PC-9 (cell line): ENCODE measurements at regions not wholly inside any gene's neighbourhood (a gene's known extent, or its start where the extent isn't known, plus 50 kb on each side); places are given as distances from the start of the nearest gene placed in this dataset.

Experiments used
- BruUV-seq: library from RNA; stranded (reverse); fragments of 400-500 nt; replicated peaks from 2 replicates; lab custom pipeline; 2021; lab: Mats Ljungman, UMichigan
- CTCF ChIA-PET: fragments of 300-600 bp; sonication (Branson Sonifier 250); formaldehyde crosslinking; loops from one replicate; lab custom pipeline; 2022; ENCODE audit warnings: antibody characterized with exemption; lab: Charles Lee
- POLR2A ChIA-PET: fragments of 300-600 bp; sonication (Branson Sonifier 250); formaldehyde crosslinking; loops from one replicate; lab custom pipeline; 2022; ENCODE audit warnings: antibody characterized with exemption; ENCODE audit not compliant: unreplicated experiment; lab: Charles Lee
- DNase-seq, 2 experiments: peaks; one replicate each; pipeline versions ENCODE4 v3.0.0 to v3.0.0-alpha.2; 2015 to 2022; ENCODE audit warnings: mixed read lengths in 1 of 2
- H2AFZ ChIP-seq: fragments of 200-600 bp; sonication (generic); 2 replicates; pipeline ENCODE4 v1.8.1; 2017; ENCODE audit warnings: antibody characterized with exemption
- H3F3A ChIP-seq: fragments of 200-600 bp; sonication (generic); 2 replicates; pipeline ENCODE4 v1.8.1; 2017; ENCODE audit warnings: antibody characterized with exemption, mild to moderate bottlenecking, low read depth; ENCODE audit not compliant: insufficient read depth
- H3K27ac ChIP-seq: fragments of 200-600 bp; sonication (generic); 2 replicates; pipeline ENCODE4 v1.6.1; 2016; ENCODE audit warnings: mixed run types
- H3K27me3 ChIP-seq: fragments of 200-600 bp; sonication (generic); 2 replicates; pipeline ENCODE4 v1.6.1; 2016; ENCODE audit warnings: low read depth, mixed run types; ENCODE audit not compliant: insufficient read depth
- H3K36me3 ChIP-seq: fragments of 200-600 bp; sonication (generic); 2 replicates; pipeline ENCODE4 v1.6.1; 2016; ENCODE audit warnings: low read depth, mixed run types
- H3K4me1 ChIP-seq: fragments of 200-600 bp; sonication (generic); replicated peaks from 2 replicates; pipeline ENCODE4 v1.6.1; 2016; ENCODE audit warnings: mixed run types; ENCODE audit not compliant: insufficient read depth
- H3K4me2 ChIP-seq: fragments of 200-600 bp; sonication (generic); 2 replicates; pipeline ENCODE4 v1.6.1; 2017; ENCODE audit warnings: mixed run types
- H3K4me3 ChIP-seq: fragments of 200-600 bp; sonication (generic); 2 replicates; pipeline ENCODE4 v1.6.1; 2016; ENCODE audit warnings: mixed run types
- H3K79me2 ChIP-seq: fragments of 200-600 bp; sonication (generic); 2 replicates; pipeline ENCODE4 v1.6.1; 2017; ENCODE audit warnings: low read depth, mixed run types
- H3K9me2 ChIP-seq: fragments of 200-600 bp; sonication (generic); 2 replicates; pipeline ENCODE4 v1.8.1; 2017; ENCODE audit warnings: mild to moderate bottlenecking; ENCODE audit not compliant: insufficient read depth
- H3K9me3 ChIP-seq: fragments of 200-600 bp; sonication (generic); 2 replicates; pipeline ENCODE4 v1.8.1; 2016; ENCODE audit warnings: low read depth; ENCODE audit not compliant: insufficient read depth
- H4K20me1 ChIP-seq: fragments of 200-600 bp; sonication (generic); 2 replicates; pipeline ENCODE4 v1.8.1; 2017; ENCODE audit not compliant: insufficient read depth
- CTCF ChIP-seq: fragments of 200-600 bp; sonication (generic); conservative IDR thresholded peaks from 2 replicates; pipeline ENCODE4 v1.6.1; 2017; ENCODE audit warnings: mixed run types, antibody characterized with exemption, mild to moderate bottlenecking, moderate library complexity
- EZH2 ChIP-seq: fragments of 200-600 bp; sonication (generic); IDR thresholded peaks from 2 replicates; pipeline ENCODE4 v1.8.0; 2017; ENCODE audit warnings: antibody characterized with exemption, low read depth
- intact Hi-C: fragments of 100-400 bp; cut with micrococcal nuclease; formaldehyde crosslinking; loops from one replicate; pipeline ENCODE4 v1.10.0; 2022; ENCODE audit not compliant: unreplicated experiment

GRCh38 chr7:4610768-4611467 is 71.2 kb upstream of the FOXK1 start:
- no peaks in the 10 kb centered on the region for H3K9me2 ChIP-seq

GRCh38 chr7:4612237-4612636 is 69.9 kb upstream of the FOXK1 start:
- Histone ChIP-seq H3K9me3 (no peaks in the 10 kb centered on the region), H3K4me2 (no peak overlapping the region), H2AFZ (no peak overlapping the region), H3K79me2 (no peaks in the 10 kb centered on the region), H3K27ac (no peak overlapping the region), H3K4me3 (no peak overlapping the region), H3F3A (no peaks in the 10 kb centered on the region), H3K9me2 (no peaks in the 10 kb centered on the region), H3K36me3 (no peaks in the 10 kb centered on the region), H3K27me3 (peaks cover 24% of the 10 kb centered on the region), H3K4me1 (no peaks in the 10 kb centered on the region), H4K20me1 (no peaks in the 10 kb centered on the region)
- CTCF ChIA-PET = interaction anchor here (0.7 kb wide), 1 partner anchor 114 kb away, joined by 3 read pairs; no protein-coding TSS in a partner anchor
- POLR2A ChIA-PET = no interaction called here
- intact Hi-C loops = loop anchor here (2.0 kb wide), 1 partner anchor 73 kb away; no protein-coding TSS in a partner anchor
- no peak for DNase-seq
- no peak for TF ChIP-seq CTCF
- no peak for TF ChIP-seq EZH2
- no TSS peak for BruUV-seq

More at GRCh38 chr7:4610768-4611467, 71.2 kb upstream of the FOXK1 start:
- CTCF ChIA-PET = no interaction called here
- no peaks in the 10 kb centered on the region for H3K79me2 ChIP-seq
- no peak overlapping the region for H3K4me3 ChIP-seq
- H3K4me1 ChIP-seq = no peaks in the 10 kb centered on the region
- no TSS peak for BruUV-seq
- H3K27ac ChIP-seq = no peak overlapping the region
- H3K9me3 ChIP-seq = no peaks in the 10 kb centered on the region
- H3F3A ChIP-seq = no peaks in the 10 kb centered on the region
- H3K27me3 ChIP-seq = peaks cover 36% of the 10 kb centered on the region
- H2AFZ ChIP-seq = no peak overlapping the region
- POLR2A ChIA-PET = no interaction called here
- peak; percentile 91 for TF ChIP-seq CTCF
- no peak for TF ChIP-seq EZH2
- no peaks in the 10 kb centered on the region for H4K20me1 ChIP-seq
- peak; percentile 66 to 71 for DNase-seq
- intact Hi-C loops = loop anchor here (1.0 kb wide), 2 partner anchors 20 to 143 kb away; no protein-coding TSS in a partner anchor
- no peaks in the 10 kb centered on the region for H3K36me3 ChIP-seq
- H3K4me2 ChIP-seq = no peak overlapping the region

GRCh38 chr7:4612939-4613841 is 68.9 kb upstream of the FOXK1 start:
- BruUV-seq = no TSS peak
- Histone ChIP-seq H3K4me2 (no peak overlapping the region), H3K9me3 (no peaks in the 10 kb centered on the region), H3F3A (no peaks in the 10 kb centered on the region), H4K20me1 (no peaks in the 10 kb centered on the region), H3K27me3 (peaks cover 22% of the 10 kb centered on the region), H2AFZ (no peak overlapping the region), H3K27ac (no peak overlapping the region), H3K9me2 (no peaks in the 10 kb centered on the region), H3K4me1 (no peaks in the 10 kb centered on the region), H3K4me3 (no peak overlapping the region), H3K79me2 (no peaks in the 10 kb centered on the region), H3K36me3 (no peaks in the 10 kb centered on the region)
- intact Hi-C loops = loop anchor here (2.0 kb wide), 1 partner anchor 72 kb away; no protein-coding TSS in a partner anchor
- ChIA-PET POLR2A (no interaction called here), CTCF (no interaction called here)
- DNase-seq = no peak
- TF ChIP-seq CTCF (no peak), EZH2 (no peak)
